GM19023 (cell line): ENCODE measurements at regions not wholly inside any gene's neighbourhood (a gene's known extent, or its start where the extent isn't known, plus 50 kb on each side); places are given as distances from the start of the nearest gene placed in this dataset.

ENCODE experiments used
- ATAC-seq: cut with Tn5 transposase; IDR thresholded peaks from one replicate; pipeline ENCODE4 v1.9.1; 2021; ENCODE audit warnings: mild to moderate bottlenecking, moderate library complexity; ENCODE audit not compliant: unreplicated experiment

DNA sequence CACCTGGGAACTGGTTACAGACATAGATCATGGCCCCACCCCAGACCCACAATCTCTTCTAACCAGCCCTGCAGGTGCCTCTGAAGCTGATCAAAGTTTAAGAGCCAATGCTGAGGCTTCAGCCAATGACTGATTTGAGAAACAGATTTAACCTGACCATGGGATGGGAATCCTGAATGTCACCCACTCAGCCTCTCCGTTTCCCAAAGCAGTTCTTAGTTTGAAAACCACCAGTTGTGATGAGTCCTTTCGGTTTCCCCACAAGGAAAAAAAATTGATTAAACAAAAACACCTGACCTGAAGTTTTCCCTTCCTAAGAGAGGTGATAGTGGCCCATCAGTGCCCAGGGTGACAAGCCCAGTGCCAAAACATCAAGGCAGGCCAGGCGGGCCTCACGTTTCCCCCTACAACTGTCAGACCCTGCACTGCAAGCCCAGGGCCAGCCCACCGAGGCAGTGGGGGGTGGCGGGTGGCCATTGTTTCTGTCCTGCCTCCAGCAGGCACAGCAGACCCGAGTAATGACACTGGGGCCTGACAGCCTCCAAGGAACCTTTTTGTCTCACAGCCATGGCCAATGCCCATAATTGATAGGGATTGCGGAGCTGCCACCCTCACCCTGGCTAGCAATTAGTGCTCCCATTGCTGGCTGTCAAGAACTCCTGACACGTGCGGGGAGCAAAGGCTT lies 75.4 kb upstream of the ZMIZ1 start:
- ATAC-seq, result no peak

- ATAC-seq, result no peak
Measured at GRCh38 chr10:78995987-78996791, 72.6 kb upstream of the ZMIZ1 start.

DNA sequence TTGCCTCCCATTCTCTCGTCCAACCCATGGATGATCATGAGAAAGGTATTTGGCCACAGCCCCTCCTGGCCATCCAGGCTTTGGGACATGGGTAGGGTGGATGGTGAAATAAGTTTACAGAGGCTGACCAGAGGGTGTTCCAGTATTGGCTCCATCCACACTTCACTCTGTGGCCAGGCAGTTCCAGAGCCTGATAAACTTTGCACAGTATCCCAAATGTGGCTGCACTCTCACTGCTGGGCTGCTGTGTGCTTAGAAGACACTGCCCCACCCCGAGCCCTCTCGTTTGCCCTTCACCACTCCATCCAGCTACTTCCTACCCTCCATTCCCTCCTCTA lies 72.0 kb upstream of the ZMIZ1 start:
- ATAC-seq, result no peak

- ATAC-seq, result no peak
Measured at GRCh38 chr10:78997635-78998618, 70.8 kb upstream of the ZMIZ1 start.

GRCh38 chr10:79001082-79001885 lies 67.5 kb upstream of the ZMIZ1 start:
- ATAC-seq, result no peak

- no peak for ATAC-seq
Measured at GRCh38 chr10:79002336-79002735, 66.4 kb upstream of the ZMIZ1 start.

DNA sequence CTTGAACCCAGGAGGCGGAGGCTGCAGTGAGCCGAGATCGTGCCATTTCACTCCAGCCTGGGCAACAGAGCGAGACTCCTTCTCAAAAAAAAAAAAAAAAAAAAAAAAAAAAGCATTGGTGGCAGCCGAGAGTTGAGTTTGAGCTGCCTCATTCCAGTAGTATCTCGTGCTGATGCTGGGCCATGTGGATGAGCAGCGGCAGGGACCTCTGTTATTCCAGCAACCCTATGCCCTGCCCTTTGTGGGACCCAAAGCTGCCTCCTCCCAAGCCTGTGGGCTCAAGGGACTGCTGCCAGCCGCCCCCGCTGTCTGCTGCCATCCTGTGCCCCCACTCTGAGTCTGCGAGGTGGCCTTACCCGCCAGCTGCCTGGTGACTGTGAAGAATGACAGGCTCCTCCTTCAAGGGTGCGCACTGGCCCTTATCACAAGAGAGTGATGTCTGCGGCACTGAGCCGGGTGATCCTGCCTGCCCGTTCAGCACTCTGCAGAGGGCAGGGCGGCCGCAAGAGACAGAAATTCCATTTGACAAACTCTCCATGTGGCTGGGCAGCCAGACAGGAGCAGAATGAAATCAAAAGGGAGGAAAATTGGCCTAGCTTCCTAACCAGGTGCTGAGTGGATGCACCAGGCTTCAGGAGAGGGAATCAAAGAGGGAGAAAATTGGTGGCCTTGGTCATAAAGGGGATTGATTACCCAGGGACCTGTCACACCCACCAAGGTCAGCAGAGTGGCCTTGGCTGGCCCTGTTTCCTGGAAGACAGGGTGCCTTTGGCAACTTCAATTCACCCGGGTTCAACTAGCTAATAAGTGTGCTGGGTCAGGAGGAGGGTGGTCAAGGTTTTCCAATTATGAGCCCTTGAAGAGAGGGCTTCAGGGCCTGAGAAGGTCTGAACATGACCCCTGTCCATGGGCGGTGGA lies 65.3 kb upstream of the ZMIZ1 start:
- no peak for ATAC-seq

GRCh38 chr10:79004311-79004710 lies 64.5 kb upstream of the ZMIZ1 start:
- ATAC-seq, result no peak

GRCh38 chr10:79005126-79005810 lies 63.5 kb upstream of the ZMIZ1 start:
- no peak for ATAC-seq

DNA sequence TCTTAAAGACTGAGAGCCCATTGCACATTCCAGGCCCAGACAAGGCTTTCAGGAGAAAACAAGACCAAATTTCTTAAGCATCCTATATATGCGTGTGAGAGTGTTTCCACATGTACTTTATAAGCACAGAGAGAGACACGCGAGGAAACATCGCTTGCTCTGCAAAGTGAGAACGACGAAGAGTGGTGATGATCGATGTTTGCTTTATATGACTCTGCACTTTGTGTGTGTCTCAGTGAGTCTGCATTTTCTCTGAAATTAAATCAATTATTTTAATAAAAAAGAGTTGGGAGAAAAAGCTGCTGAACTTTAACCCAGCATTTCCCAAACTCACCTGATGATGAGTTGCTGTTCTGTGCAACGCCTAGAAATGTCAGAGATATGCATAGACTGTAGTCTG lies 61.7 kb upstream of the ZMIZ1 start:
- ATAC-seq, result no peak

- ATAC-seq, result no peak
Measured at GRCh38 chr10:79007421-79008319, 61.1 kb upstream of the ZMIZ1 start.

GRCh38 chr10:79009145-79009544 lies 59.6 kb upstream of the ZMIZ1 start:
- ATAC-seq, result no peak

DNA sequence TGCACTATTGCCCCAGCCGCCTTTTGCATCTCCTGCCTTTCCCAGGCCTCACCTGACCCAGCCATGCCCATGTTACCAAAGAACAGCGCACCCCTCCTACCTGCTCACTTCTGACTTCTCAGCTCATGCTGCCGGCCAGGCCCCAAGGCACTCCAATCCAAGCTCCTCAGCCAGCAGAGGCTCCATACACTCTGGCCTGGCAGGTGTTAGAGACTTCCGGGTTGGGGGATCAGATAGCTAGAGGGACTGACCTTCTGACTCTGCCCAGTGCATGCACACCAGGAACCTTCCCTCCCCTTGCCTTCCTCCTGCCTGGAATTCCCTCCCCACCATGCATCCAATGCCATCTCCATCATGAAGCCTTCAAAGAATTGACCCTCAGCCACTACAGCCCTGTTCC lies 56.2 kb upstream of the ZMIZ1 start:
- no peak for ATAC-seq

DNA sequence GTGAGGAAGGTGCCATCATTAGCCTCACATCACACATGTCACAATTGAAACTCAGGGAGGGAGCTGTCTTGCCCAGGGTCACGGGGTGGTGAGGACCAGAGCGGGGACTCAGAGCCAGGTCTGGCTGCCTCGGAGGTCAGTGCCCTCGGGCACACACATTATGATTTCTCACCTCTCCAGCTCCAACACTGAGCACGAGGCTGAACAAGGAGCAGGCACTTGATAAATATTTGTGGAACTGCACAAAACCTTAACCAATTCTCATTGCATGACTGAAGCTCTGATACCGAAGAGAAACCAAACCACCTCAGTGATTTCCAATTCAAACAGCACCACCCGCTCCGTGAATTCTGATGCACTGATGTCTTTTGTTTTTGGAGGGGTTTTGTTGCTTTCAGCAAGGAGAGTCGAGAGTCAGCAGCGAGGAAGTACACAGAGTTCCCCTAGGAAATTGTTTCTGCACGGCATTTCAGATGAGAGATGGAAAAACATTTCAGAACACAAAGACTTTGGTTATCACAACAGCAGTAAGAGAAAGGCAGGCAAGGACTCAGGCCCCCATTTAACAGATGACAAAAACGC lies 55.3 kb upstream of the ZMIZ1 start:
- ATAC-seq, result no peak

DNA sequence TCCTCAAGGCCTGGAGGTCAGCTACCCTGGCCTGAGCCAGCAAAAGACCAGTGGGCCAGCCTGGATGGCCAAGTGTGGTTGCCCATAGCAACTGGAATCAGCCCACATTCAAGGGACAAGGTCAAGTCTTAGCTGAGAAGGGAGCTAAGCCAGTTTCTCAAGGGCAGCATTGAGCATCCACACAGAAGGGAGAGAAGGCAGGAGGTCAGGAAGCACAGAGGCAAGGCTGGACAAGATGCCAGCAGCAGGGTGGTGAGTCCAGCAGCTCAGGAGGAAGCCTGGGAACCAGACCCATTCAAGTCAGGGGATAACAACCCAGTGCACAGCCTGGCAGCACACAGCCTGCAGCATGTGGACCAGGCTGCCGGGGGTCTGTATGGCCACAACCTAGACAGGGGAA lies 54.0 kb upstream of the ZMIZ1 start:
- no peak for ATAC-seq

DNA sequence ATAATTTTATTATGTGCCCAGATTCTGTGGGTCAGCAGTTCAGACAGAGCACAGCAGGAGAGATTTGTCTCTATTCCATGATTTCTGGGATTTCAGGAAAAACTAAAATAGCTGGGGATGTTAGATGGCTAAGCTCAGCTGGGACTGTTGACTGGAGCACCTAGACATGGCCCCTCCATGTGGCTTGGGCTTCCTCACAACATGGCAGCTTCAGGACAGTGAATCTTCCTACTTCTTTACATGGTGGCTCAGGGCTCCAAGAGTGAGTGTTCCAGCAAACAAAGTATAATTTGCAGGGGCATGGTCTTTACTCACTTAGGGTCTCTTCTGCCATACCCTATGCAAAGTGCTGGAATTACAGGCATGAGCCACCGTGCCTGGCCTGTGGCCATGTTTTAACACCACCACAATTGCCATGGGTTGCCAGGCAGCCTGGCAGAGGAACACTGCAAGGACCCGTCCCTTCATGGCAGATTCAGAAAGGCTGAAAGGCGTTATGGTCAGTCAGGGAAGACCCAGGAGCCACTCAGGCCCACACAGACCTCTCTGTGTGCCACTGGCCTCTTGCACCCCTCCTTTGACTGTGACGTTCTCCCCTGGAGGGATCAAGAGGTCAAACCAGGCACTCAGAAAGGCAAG lies 50.8 kb upstream of the ZMIZ1 start:
- no peak for ATAC-seq

DNA sequence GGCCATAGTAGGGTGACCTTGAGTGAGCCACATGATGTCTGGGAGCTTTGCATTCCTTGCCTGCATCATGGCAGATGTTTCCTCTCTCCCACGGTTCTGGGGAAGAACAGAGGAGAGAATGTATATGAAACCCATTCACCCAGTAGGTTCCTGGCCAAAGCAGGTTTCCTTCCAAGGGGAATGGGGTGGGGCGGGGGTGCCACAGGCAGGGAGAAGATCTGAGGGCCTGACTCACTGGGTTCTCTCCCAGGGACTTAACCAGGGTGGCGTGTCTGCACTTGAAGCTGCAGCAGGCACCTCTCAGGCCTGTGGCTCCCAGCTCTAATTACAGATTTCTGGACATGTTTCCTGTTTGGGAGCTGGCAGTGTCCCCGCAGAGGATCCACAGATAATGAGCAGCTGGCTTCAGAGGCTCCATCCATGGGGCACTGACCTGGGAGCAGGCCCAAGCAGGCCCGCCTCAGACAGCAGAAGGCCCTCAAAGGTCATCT lies 50.2 kb upstream of the ZMIZ1 start:
- no peak for ATAC-seq
